ENCODE measurements at regions not wholly inside any gene's neighbourhood (a gene's known extent, or its start where the extent isn't known, plus 50 kb on each side); places are given as distances from the start of the nearest gene placed in this dataset.
"Not testable (repeated sequence)": the region's sequence is repeated elsewhere in the genome, so short reads cannot be mapped to it uniquely, and the experiment has no call there.

GRCh38 chr15:21001950-21002349 lies 135.8 kb upstream of the POTEB2 start:
- H3K27me3 ChIP-seq (ENCODE audit: control insufficient read depth in 2 of 2, insufficient read depth in 2 of 2, low read length in 2 of 2); H3K4me3 ChIP-seq (ENCODE audit: low read length); H3K9me3 Mint-ChIP-seq; H3K36me3 Mint-ChIP-seq; H3K4me1 ChIP-seq (ENCODE audit: control insufficient read depth in 2 of 2, insufficient read depth in 2 of 2, low read length in 2 of 2); intact Hi-C loops (cut with micrococcal nuclease); H3K27ac ChIP-seq (ENCODE audit: low read depth, low read length); H3K4me3 Mint-ChIP-seq; H3K27ac Mint-ChIP-seq; CTCF ChIA-PET; H3K27me3 Mint-ChIP-seq; H3K36me3 ChIP-seq (ENCODE audit: control insufficient read depth in 2 of 3, insufficient read depth in 3 of 3, low read length in 3 of 3); H3K4me1 Mint-ChIP-seq; ATAC-seq; POLR2A ChIA-PET; DNase-seq; H3K9me3 ChIP-seq (ENCODE audit: control insufficient read depth in 2 of 3, low read length in 3 of 3): not testable (repeated sequence)

- DNase-seq; H3K27ac ChIP-seq (ENCODE audit: low read depth, low read length): not testable (repeated sequence)
Observed at GRCh38 chr15:20991691-20992090, 125.6 kb upstream of the POTEB2 start.

GRCh38 chr15:20991253-20991652 lies 125.1 kb upstream of the POTEB2 start:
- intact Hi-C loops (cut with micrococcal nuclease); H3K36me3 Mint-ChIP-seq; H3K27ac Mint-ChIP-seq: not testable (repeated sequence)

More at GRCh38 chr15:20991691-20992090, 125.6 kb upstream of the POTEB2 start:
- H3K9me3 ChIP-seq (ENCODE audit: control insufficient read depth in 2 of 3, low read length in 3 of 3); H3K27me3 ChIP-seq (ENCODE audit: control insufficient read depth in 2 of 2, insufficient read depth in 2 of 2, low read length in 2 of 2); H3K36me3 ChIP-seq (ENCODE audit: control insufficient read depth in 2 of 3, insufficient read depth in 3 of 3, low read length in 3 of 3); H3K27me3 Mint-ChIP-seq; ATAC-seq; H3K27ac Mint-ChIP-seq; H3K36me3 Mint-ChIP-seq; H3K4me1 Mint-ChIP-seq; H3K4me3 Mint-ChIP-seq; POLR2A ChIA-PET; CTCF ChIA-PET; H3K4me3 ChIP-seq (ENCODE audit: low read length); H3K4me1 ChIP-seq (ENCODE audit: control insufficient read depth in 2 of 2, insufficient read depth in 2 of 2, low read length in 2 of 2); H3K9me3 Mint-ChIP-seq; intact Hi-C loops (cut with micrococcal nuclease): not testable (repeated sequence)

GRCh38 chr15:20986775-20987174 lies 120.7 kb upstream of the POTEB2 start:
- H3K27ac ChIP-seq (ENCODE audit: low read depth, low read length); POLR2A ChIA-PET; H3K4me1 ChIP-seq (ENCODE audit: control insufficient read depth in 2 of 2, insufficient read depth in 2 of 2, low read length in 2 of 2); H3K36me3 ChIP-seq (ENCODE audit: control insufficient read depth in 2 of 3, insufficient read depth in 3 of 3, low read length in 3 of 3); intact Hi-C loops (cut with micrococcal nuclease); H3K36me3 Mint-ChIP-seq; H3K4me1 Mint-ChIP-seq; H3K9me3 ChIP-seq (ENCODE audit: control insufficient read depth in 2 of 3, low read length in 3 of 3); H3K27ac Mint-ChIP-seq; DNase-seq; ATAC-seq; CTCF ChIA-PET; H3K9me3 Mint-ChIP-seq; H3K4me3 ChIP-seq (ENCODE audit: low read length); H3K27me3 Mint-ChIP-seq; H3K4me3 Mint-ChIP-seq; H3K27me3 ChIP-seq (ENCODE audit: control insufficient read depth in 2 of 2, insufficient read depth in 2 of 2, low read length in 2 of 2): not testable (repeated sequence)

More at GRCh38 chr15:20991253-20991652, 125.1 kb upstream of the POTEB2 start:
- H3K27me3 ChIP-seq (ENCODE audit: control insufficient read depth in 2 of 2, insufficient read depth in 2 of 2, low read length in 2 of 2); H3K27ac ChIP-seq (ENCODE audit: low read depth, low read length); H3K4me1 ChIP-seq (ENCODE audit: control insufficient read depth in 2 of 2, insufficient read depth in 2 of 2, low read length in 2 of 2); H3K9me3 Mint-ChIP-seq; H3K9me3 ChIP-seq (ENCODE audit: control insufficient read depth in 2 of 3, low read length in 3 of 3); H3K27me3 Mint-ChIP-seq; H3K4me3 Mint-ChIP-seq; H3K4me1 Mint-ChIP-seq; DNase-seq; POLR2A ChIA-PET; H3K4me3 ChIP-seq (ENCODE audit: low read length); H3K36me3 ChIP-seq (ENCODE audit: control insufficient read depth in 2 of 3, insufficient read depth in 3 of 3, low read length in 3 of 3); CTCF ChIA-PET; ATAC-seq: not testable (repeated sequence)

- POLR2A ChIA-PET; H3K9me3 ChIP-seq (ENCODE audit: control insufficient read depth in 2 of 3, low read length in 3 of 3); H3K27me3 ChIP-seq (ENCODE audit: control insufficient read depth in 2 of 2, insufficient read depth in 2 of 2, low read length in 2 of 2); H3K27ac Mint-ChIP-seq; H3K27ac ChIP-seq (ENCODE audit: low read depth, low read length); H3K4me1 ChIP-seq (ENCODE audit: control insufficient read depth in 2 of 2, insufficient read depth in 2 of 2, low read length in 2 of 2); intact Hi-C loops (cut with micrococcal nuclease); H3K9me3 Mint-ChIP-seq; H3K27me3 Mint-ChIP-seq; H3K4me1 Mint-ChIP-seq; DNase-seq; H3K4me3 ChIP-seq (ENCODE audit: low read length); H3K4me3 Mint-ChIP-seq; H3K36me3 Mint-ChIP-seq; CTCF ChIA-PET; H3K36me3 ChIP-seq (ENCODE audit: control insufficient read depth in 2 of 3, insufficient read depth in 3 of 3, low read length in 3 of 3): not testable (repeated sequence)
- ATAC-seq, result peak; percentile 80
Observed at GRCh38 chr15:20978057-20978456, 111.9 kb upstream of the POTEB2 start.

GRCh38 chr15:20972762-20973161 lies 106.6 kb upstream of the POTEB2 start:
- H3K9me3 ChIP-seq (ENCODE audit: control insufficient read depth in 2 of 3, low read length in 3 of 3); intact Hi-C loops (cut with micrococcal nuclease); H3K4me3 Mint-ChIP-seq; DNase-seq; H3K27ac Mint-ChIP-seq; H3K27me3 Mint-ChIP-seq; H3K36me3 Mint-ChIP-seq; H3K9me3 Mint-ChIP-seq; POLR2A ChIA-PET; CTCF ChIA-PET; H3K4me1 Mint-ChIP-seq; ATAC-seq; H3K27me3 ChIP-seq (ENCODE audit: control insufficient read depth in 2 of 2, insufficient read depth in 2 of 2, low read length in 2 of 2); H3K36me3 ChIP-seq (ENCODE audit: control insufficient read depth in 2 of 3, insufficient read depth in 3 of 3, low read length in 3 of 3); H3K4me3 ChIP-seq (ENCODE audit: low read length); H3K27ac ChIP-seq (ENCODE audit: low read depth, low read length); H3K4me1 ChIP-seq (ENCODE audit: control insufficient read depth in 2 of 2, insufficient read depth in 2 of 2, low read length in 2 of 2): not testable (repeated sequence)

- H3K27me3 ChIP-seq (ENCODE audit: control insufficient read depth in 2 of 2, insufficient read depth in 2 of 2, low read length in 2 of 2); H3K9me3 Mint-ChIP-seq; H3K9me3 ChIP-seq (ENCODE audit: control insufficient read depth in 2 of 3, low read length in 3 of 3); H3K36me3 Mint-ChIP-seq; H3K27me3 Mint-ChIP-seq; H3K36me3 ChIP-seq (ENCODE audit: control insufficient read depth in 2 of 3, insufficient read depth in 3 of 3, low read length in 3 of 3); POLR2A ChIA-PET; ATAC-seq; H3K4me3 ChIP-seq (ENCODE audit: low read length); CTCF ChIA-PET; H3K4me1 Mint-ChIP-seq; intact Hi-C loops (cut with micrococcal nuclease); H3K4me1 ChIP-seq (ENCODE audit: control insufficient read depth in 2 of 2, insufficient read depth in 2 of 2, low read length in 2 of 2); H3K27ac ChIP-seq (ENCODE audit: low read depth, low read length): not testable (repeated sequence)
- H3K4me3 Mint-ChIP-seq, result peak overlapping the region in 3 of 10 donors; percentile 68 to 84 (median 79)
- peak in 1 of 9 donors; percentile 10 for DNase-seq
- H3K27ac Mint-ChIP-seq, result peak overlapping the region in 4 of 9 donors; percentile 22 to 83 (median 80)
Observed at GRCh38 chr15:20959299-20959698, 93.2 kb upstream of the POTEB2 start.
